ENCODE measurements at regions not wholly inside any gene's neighbourhood (a gene's known extent, or its start where the extent isn't known, plus 50 kb on each side); places are given as distances from the start of the nearest gene placed in this dataset.
A peak's percentile ranks its signal among the peaks of the same experiment; 100 is the strongest.
"Not testable (repeated sequence)": the region's sequence is repeated elsewhere in the genome, so short reads cannot be mapped to it uniquely, and the experiment has no call there.

- H3K27ac ChIP-seq: no peak overlapping the region
- no peak for TF ChIP-seq CTCF (conservative IDR thresholded peaks at IDR 0.05)
Measured at GRCh38 chr14:23725980-23726710, 90.0 kb downstream of the DHRS2 start.

DNA sequence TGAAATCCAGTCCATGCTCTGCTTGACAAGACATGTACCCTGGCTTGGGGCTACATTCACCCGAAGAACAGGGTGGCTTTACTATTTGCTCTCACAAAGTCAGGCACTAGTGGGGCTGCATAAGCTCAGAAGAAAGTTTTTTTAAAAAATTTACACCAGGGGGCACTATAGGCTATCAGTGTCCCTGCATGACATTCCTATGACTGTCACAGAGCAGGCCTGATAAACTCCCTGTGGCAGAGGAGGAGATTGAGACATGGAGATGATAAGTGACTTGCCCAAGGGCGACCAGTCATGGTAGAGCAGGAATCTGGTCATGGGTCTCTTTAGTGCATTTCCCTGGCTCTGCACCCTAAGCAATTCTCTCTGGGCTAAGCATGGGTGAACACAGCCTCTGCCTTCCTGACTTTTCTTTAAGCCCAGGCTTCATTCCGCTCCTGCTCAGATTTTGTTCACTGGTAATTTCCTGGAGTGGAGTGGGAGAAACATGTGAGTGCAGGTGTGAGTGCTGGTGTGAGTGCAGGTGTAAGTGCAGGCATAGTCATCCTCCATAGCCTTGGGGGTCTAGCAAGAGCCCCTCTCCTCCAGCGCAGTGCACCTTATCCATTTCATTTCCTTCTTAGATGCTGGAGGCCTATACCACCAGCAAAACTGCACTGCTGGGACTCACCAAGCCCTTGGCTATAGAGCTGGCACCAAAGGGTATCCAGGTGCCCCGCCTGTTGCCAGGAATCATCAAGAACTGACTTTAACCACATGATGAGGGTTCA is 91.6 kb downstream of the DHRS2 start:
- TF ChIP-seq CTCF (conservative IDR thresholded peaks at IDR 0.05): peak; percentile 57
- no peak overlapping the region for H3K27ac ChIP-seq

DNA sequence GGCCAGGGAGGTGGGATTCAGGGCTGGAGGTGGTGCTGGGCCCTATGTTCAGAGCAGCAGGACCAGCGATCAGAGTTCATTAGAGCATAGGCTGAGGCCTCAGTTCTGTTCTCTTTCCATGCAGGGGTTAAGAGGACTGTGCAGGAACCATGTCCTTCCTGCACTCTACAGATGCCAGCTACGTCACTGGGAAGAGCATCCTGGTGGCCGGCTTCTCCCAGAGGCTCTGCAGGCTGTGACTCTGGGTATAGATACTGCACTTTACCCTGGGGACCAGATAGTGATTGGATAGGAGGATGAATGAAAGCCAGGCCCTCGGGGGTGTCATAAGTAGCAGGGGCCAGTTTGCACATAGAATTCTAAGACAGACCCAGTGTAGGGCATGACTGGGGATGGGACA is 92.6 kb downstream of the DHRS2 start:
- no peak for TF ChIP-seq CTCF (conservative IDR thresholded peaks at IDR 0.05)
- H3K27ac ChIP-seq: no peak overlapping the region

DNA sequence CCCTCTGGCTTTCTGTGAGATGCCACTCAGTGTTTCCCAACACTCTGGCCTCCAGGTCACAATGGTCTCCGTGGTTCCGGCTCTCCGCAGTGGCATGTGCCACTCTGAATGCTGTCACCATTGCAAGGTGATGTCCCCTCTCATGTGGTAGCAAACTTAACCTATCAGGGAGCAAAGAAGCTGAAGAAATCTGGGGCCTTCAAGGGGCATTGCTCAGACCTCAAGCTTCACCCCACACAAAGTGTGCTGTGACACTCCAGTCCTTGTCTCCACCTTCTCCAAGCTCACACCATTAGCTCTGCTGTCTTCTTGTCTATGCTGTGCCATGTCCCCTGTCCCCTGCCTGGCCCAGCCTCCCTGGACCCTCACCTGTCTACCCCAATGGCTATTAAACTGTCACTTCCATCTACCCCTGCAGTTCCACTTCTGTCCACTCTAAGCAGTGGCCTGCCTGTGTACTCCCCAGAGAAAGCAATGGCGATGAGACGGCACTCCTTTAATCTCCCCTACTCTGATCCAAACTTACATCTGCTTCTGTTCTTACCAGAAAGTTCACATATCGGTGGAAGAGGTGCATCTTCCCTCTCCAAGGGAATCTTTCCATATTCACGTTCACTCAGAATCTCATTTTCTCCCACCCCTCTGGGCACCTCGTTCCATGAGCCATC is 93.7 kb downstream of the DHRS2 start:
- TF ChIP-seq CTCF (conservative IDR thresholded peaks at IDR 0.05): peak; percentile 40
- no peak overlapping the region for H3K27ac ChIP-seq

DNA sequence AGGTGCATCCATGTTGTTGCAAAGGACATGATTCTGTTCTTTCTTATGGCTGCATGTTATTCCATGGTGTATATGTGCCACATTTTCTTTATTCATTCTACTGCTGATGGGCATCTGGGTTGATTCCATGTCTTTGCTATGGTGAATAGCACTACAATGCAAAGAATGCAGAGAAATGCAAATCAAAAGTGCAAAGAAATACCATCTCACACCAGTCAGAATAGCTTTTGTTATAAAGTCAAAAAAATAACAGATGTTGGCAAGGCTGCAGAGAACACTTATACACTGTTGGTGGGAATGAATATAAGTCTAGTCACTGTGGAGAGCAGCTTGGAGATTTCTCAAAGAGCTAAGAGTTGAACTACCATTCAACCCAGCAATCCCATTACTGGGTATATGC is 99.2 kb downstream of the DHRS2 start:
- no peak for TF ChIP-seq CTCF (conservative IDR thresholded peaks at IDR 0.05)
- no peak overlapping the region for H3K27ac ChIP-seq

DNA sequence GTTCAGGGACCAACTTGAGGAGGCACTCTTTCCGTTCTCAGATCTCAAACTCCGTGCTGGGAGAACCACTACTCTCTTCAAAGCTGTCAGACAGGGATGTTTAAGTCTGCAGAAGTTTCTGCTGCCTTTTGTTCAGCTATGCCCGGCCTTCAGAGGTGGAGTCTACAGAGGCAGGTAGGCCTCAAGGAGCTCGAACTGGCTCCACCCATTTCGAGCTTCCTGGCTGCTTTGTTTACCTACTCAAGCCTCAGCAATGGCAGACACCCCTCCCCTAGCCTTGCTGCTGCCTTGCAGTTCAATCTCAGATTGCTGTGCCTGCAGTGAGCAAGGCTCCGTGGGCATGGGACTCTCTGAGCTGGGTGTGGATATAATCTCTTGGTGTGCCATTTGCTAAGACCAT is 108.2 kb downstream of the DHRS2 start:
- not testable (repeated sequence) for H3K27ac ChIP-seq

GRCh38 chr14:23750357-23750756 is 114.2 kb downstream of the DHRS2 start:
- no peak overlapping the region for H3K27ac ChIP-seq
- TF ChIP-seq CTCF (conservative IDR thresholded peaks at IDR 0.05): no peak

All from VCaP (cell line).